Duodenal mucosa (tissue), 2 donors: ENCODE measurements at regions not wholly inside any gene's neighbourhood (a gene's known extent, or its start where the extent isn't known, plus 50 kb on each side); places are given as distances from the start of the nearest gene placed in this dataset.

Source experiments
- H3K27ac ChIP-seq: one replicate; pipeline ENCODE4 v1.7.0; 2013; ENCODE audit warnings: low read depth, low read length
- H3K27me3 ChIP-seq, 2 donors: one replicate each; pipeline ENCODE4 v1.7.0; 2013; ENCODE audit warnings: low read length in 2 of 2, control low read depth in 1 of 2; ENCODE audit not compliant: insufficient read depth in 2 of 2, control insufficient read depth in 1 of 2
- H3K36me3 ChIP-seq, 2 donors: one replicate each; pipeline ENCODE4 v1.7.0; 2013; ENCODE audit warnings: low read length in 2 of 2, control low read depth in 1 of 2; ENCODE audit not compliant: insufficient read depth in 2 of 2, control insufficient read depth in 1 of 2
- H3K4me1 ChIP-seq, 2 donors: one replicate each; pipeline ENCODE4 v1.7.0; 2013; ENCODE audit warnings: low read length in 2 of 2, control low read depth in 1 of 2; ENCODE audit not compliant: insufficient read depth in 2 of 2, control insufficient read depth in 1 of 2
- H3K4me3 ChIP-seq, 2 donors: one replicate each; pipeline ENCODE4 v1.7.0; 2013; ENCODE audit warnings: low read length in 2 of 2, low read depth in 1 of 2
- H3K9ac ChIP-seq, 2 donors: one replicate each; pipeline ENCODE4 v1.7.0; 2013; ENCODE audit warnings: low read length in 2 of 2, low read depth in 1 of 2
- H3K9me3 ChIP-seq, 2 donors: one replicate each; pipeline ENCODE4 v1.7.0; 2013; ENCODE audit warnings: low read length in 2 of 2, control low read depth in 1 of 2; ENCODE audit not compliant: control insufficient read depth in 1 of 2

GRCh38 chr18:8895987-8896619 is 190.7 kb downstream of the MTCL1 start:
- Histone ChIP-seq H3K9me3 (no peaks in the 10 kb centered on the region), H3K27me3 (no peaks in the 10 kb centered on the region), H3K36me3 (no peaks in the 10 kb centered on the region), H3K4me1 (peaks cover 1 to 3% of the 10 kb centered on the region in 2 donors), H3K27ac (no peak overlapping the region), H3K4me3 (no peak overlapping the region), H3K9ac (no peak overlapping the region)

GRCh38 chr18:8899000-8899399 is 193.6 kb downstream of the MTCL1 start:
- no peak overlapping the region for H3K9ac ChIP-seq
- H3K27me3 ChIP-seq: no peaks in the 10 kb centered on the region
- H3K4me1 ChIP-seq: no peaks in the 10 kb centered on the region
- H3K27ac ChIP-seq: no peak overlapping the region
- no peaks in the 10 kb centered on the region for H3K36me3 ChIP-seq
- H3K4me3 ChIP-seq: no peak overlapping the region
- H3K9me3 ChIP-seq: no peaks in the 10 kb centered on the region

- Histone ChIP-seq H3K27ac (no peak overlapping the region), H3K9ac (no peak overlapping the region), H3K4me1 (no peaks in the 10 kb centered on the region), H3K36me3 (no peaks in the 10 kb centered on the region), H3K27me3 (no peaks in the 10 kb centered on the region), H3K9me3 (no peaks in the 10 kb centered on the region), H3K4me3 (no peak overlapping the region)
These were observed 195.2 kb downstream of the MTCL1 start for GRCh38 chr18:8900552-8900951.

- H3K4me3 ChIP-seq: no peak overlapping the region
- H3K36me3 ChIP-seq: no peaks in the 10 kb centered on the region
- no peaks in the 10 kb centered on the region for H3K9me3 ChIP-seq
- H3K4me1 ChIP-seq: no peaks in the 10 kb centered on the region
- no peak overlapping the region for H3K9ac ChIP-seq
- no peak overlapping the region for H3K27ac ChIP-seq
- H3K27me3 ChIP-seq: no peaks in the 10 kb centered on the region
These were observed 195.7 kb downstream of the MTCL1 start for GRCh38 chr18:8901019-8901418.

- no peak overlapping the region for H3K4me3 ChIP-seq
- H3K4me1 ChIP-seq: no peaks in the 10 kb centered on the region
- H3K9me3 ChIP-seq: peaks cover 0 to 4% of the 10 kb centered on the region in 2 donors
- no peaks in the 10 kb centered on the region for H3K36me3 ChIP-seq
- H3K9ac ChIP-seq: no peak overlapping the region
- H3K27me3 ChIP-seq: no peaks in the 10 kb centered on the region
- no peak overlapping the region for H3K27ac ChIP-seq
These were observed 198.2 kb upstream of the NDUFV2 start for GRCh38 chr18:8904316-8904715.

- H3K27me3 ChIP-seq: no peaks in the 10 kb centered on the region
These were observed 193.5 kb upstream of the NDUFV2 start for GRCh38 chr18:8908792-8909510.

GRCh38 chr18:8910186-8910822 is 192.2 kb upstream of the NDUFV2 start:
- H3K4me3 ChIP-seq: no peak overlapping the region
- H3K27me3 ChIP-seq: no peaks in the 10 kb centered on the region
- H3K9me3 ChIP-seq: peaks cover 0 to 4% of the 10 kb centered on the region in 2 donors
- H3K36me3 ChIP-seq: no peaks in the 10 kb centered on the region
- H3K4me1 ChIP-seq: no peaks in the 10 kb centered on the region
- H3K27ac ChIP-seq: no peak overlapping the region
- H3K9ac ChIP-seq: no peak overlapping the region

More at GRCh38 chr18:8908792-8909510, 193.5 kb upstream of the NDUFV2 start:
- H3K9ac ChIP-seq: no peak overlapping the region
- H3K9me3 ChIP-seq: peaks cover 0 to 4% of the 10 kb centered on the region in 2 donors
- H3K27ac ChIP-seq: no peak overlapping the region
- H3K4me1 ChIP-seq: no peaks in the 10 kb centered on the region
- no peaks in the 10 kb centered on the region for H3K36me3 ChIP-seq
- no peak overlapping the region for H3K4me3 ChIP-seq

- H3K9me3 ChIP-seq: peaks cover 0 to 4% of the 10 kb centered on the region in 2 donors
- H3K36me3 ChIP-seq: no peaks in the 10 kb centered on the region
- H3K27me3 ChIP-seq: no peaks in the 10 kb centered on the region
These were observed 191.7 kb upstream of the NDUFV2 start for GRCh38 chr18:8910843-8911242.

GRCh38 chr18:8911408-8912340 is 190.8 kb upstream of the NDUFV2 start:
- no peak overlapping the region for H3K27ac ChIP-seq
- H3K9me3 ChIP-seq: peaks cover 0 to 4% of the 10 kb centered on the region in 2 donors
- no peak overlapping the region for H3K9ac ChIP-seq
- H3K36me3 ChIP-seq: no peaks in the 10 kb centered on the region
- H3K4me3 ChIP-seq: no peak overlapping the region
- no peaks in the 10 kb centered on the region for H3K4me1 ChIP-seq
- no peaks in the 10 kb centered on the region for H3K27me3 ChIP-seq

More at GRCh38 chr18:8910843-8911242, 191.7 kb upstream of the NDUFV2 start:
- Histone ChIP-seq H3K27ac (no peak overlapping the region), H3K9ac (no peak overlapping the region), H3K4me1 (no peaks in the 10 kb centered on the region), H3K4me3 (no peak overlapping the region)
